Motor neuron (in vitro differentiated cells): ENCODE measurements at regions not wholly inside any gene's neighbourhood (a gene's known extent, or its start where the extent isn't known, plus 50 kb on each side); places are given as distances from the start of the nearest gene placed in this dataset.

Experiments
- ATAC-seq, 8 experiments: fragments of 200-7000 bp; cut with Tn5 transposase; replicated peaks in 6 of 8; 2 replicates each; pipeline ENCODE4 v1.8.0; 2021; ENCODE audit warnings: mild to moderate bottlenecking in 8 of 8, moderate library complexity in 8 of 8
- H3K27ac ChIP-seq, 2 donors: fragments of 250-450 bp; sonication (Bioruptor Pico); 2 replicates each; pipeline ENCODE4 v1.9.0; 2021; ENCODE audit warnings: antibody characterized with exemption in 2 of 2, mild to moderate bottlenecking in 2 of 2, moderate library complexity in 1 of 2
- H3K4me1 ChIP-seq, 2 donors: fragments of 250-450 bp; sonication (Bioruptor Pico); replicated peaks in 1 of 2; 2 replicates each; pipeline ENCODE4 v1.6.1; 2021; ENCODE audit warnings: antibody characterized with exemption in 2 of 2, mild to moderate bottlenecking in 2 of 2, moderate library complexity in 1 of 2
- H3K4me3 ChIP-seq, 5 donors: fragments of 250-450 bp; sonication (Bioruptor Pico); 2 replicates each; pipeline ENCODE4 v1.9.0; 2021; ENCODE audit warnings: antibody characterized with exemption in 5 of 5, mild to moderate bottlenecking in 5 of 5, moderate library complexity in 4 of 5
- WGBS, 10 experiments: fragments of 450-650 bp; shearing (Covaris generic); methylation state at CpG; one replicate each; pipeline ENCODE4 v1.0.0; 2022; 5-methylcytosine and 5-hydroxymethylcytosine counted together
- in situ Hi-C, 9 experiments: fragments of 400-800 bp; cut with MboI; loops; one replicate each; pipeline ENCODE4 v1.15.0; 2021; ENCODE audit warnings: low sequenced_read_pairs in 9 of 9, low pct_unique_long_range_greater_than_20kb in 2 of 9; ENCODE audit not compliant: unreplicated experiment in 9 of 9

- H3K27ac ChIP-seq: no peak overlapping the region
- 0 to 83% (median 80%) methylated on average over 1 to 4 of the region's 15 CpGs; no CpG with 5 or more reads in 7 of the 10 experiments for WGBS, 10 experiments
- in situ Hi-C loops: loop anchor here in 7 of 9 experiments (25.0 kb wide), 1 partner anchor 120 kb away; the partner anchor contains the start of gene CSNK1A1 (in 7 of the 7)
- no peak for ATAC-seq
- H3K4me1 ChIP-seq: peaks cover 10 to 23% of the 10 kb centered on the region in 2 donors
- H3K4me3 ChIP-seq: no peak overlapping the region
Observed at GRCh38 chr5:149441986-149442385, 62.9 kb upstream of the IL17B start.

GRCh38 chr5:149441194-149441753 lies 62.2 kb upstream of the IL17B start:
- ATAC-seq: no peak
- peaks cover 10 to 23% of the 10 kb centered on the region in 2 donors for H3K4me1 ChIP-seq
- in situ Hi-C loops: loop anchor here in 7 of 9 experiments (25.0 kb wide), 1 partner anchor 121 kb away; the partner anchor contains the start of gene CSNK1A1 (in 7 of the 7)
- WGBS, 10 experiments: 70 to 100% (median 79%) methylated on average over 1 to 5 of the region's 14 CpGs; no CpG with 5 or more reads in 4 of the 10 experiments
- no peak overlapping the region for H3K4me3 ChIP-seq
- H3K27ac ChIP-seq: no peak overlapping the region

GRCh38 chr5:149439899-149440542 lies 60.9 kb upstream of the IL17B start:
- in situ Hi-C loops: loop anchor here in 8 of 9 experiments (5.0 to 25.0 kb wide), 4 partner anchors 55 to 122 kb away; partner anchors contain the start of genes CSNK1A1 (in 8 of the 8) and IL17B (in 1 of the 8)
- WGBS, 10 experiments: 7 to 100% (median 71%) methylated on average over 1 to 4 of the region's 8 CpGs; no CpG with 5 or more reads in 3 of the 10 experiments

GRCh38 chr5:149438711-149439132 lies 59.6 kb upstream of the IL17B start:
- in situ Hi-C loops: loop anchor here in 8 of 9 experiments (5.0 to 25.0 kb wide), 4 partner anchors 54 to 124 kb away; partner anchors contain the start of genes CSNK1A1 (in 8 of the 8) and IL17B (in 1 of the 8)
- WGBS, 10 experiments: 0 to 57% (median 31%) methylated on average over 1 of the region's 1 CpG; no CpG with 5 or more reads in 6 of the 10 experiments
- ATAC-seq: peak in 6 of 8 experiments; percentile 20 to 77 (median 46)
- Histone ChIP-seq H3K4me1 (peaks cover 4 to 11% of the 10 kb centered on the region in 2 donors), H3K27ac (no peak overlapping the region), H3K4me3 (no peak overlapping the region)

More at GRCh38 chr5:149439899-149440542, 60.9 kb upstream of the IL17B start:
- Histone ChIP-seq H3K4me3 (no peak overlapping the region), H3K27ac (no peak overlapping the region), H3K4me1 (peaks cover 4 to 12% of the 10 kb centered on the region in 2 donors)
- ATAC-seq: peak in 3 of 8 experiments; percentile 60 to 63 (median 62)

- ATAC-seq: no peak
- WGBS, 10 experiments: 20 to 91% (median 60%) methylated on average over 1 to 4 of the region's 5 CpGs; no CpG with 5 or more reads in 5 of the 10 experiments
- H3K4me1 ChIP-seq: peaks cover 4 to 10% of the 10 kb centered on the region in 2 donors
- H3K4me3 ChIP-seq: no peak overlapping the region
- in situ Hi-C loops: loop anchor here in 8 of 9 experiments (5.0 to 25.0 kb wide), 4 partner anchors 53 to 124 kb away; partner anchors contain the start of genes CSNK1A1 (in 8 of the 8) and IL17B (in 1 of the 8)
- no peak overlapping the region for H3K27ac ChIP-seq
Observed at GRCh38 chr5:149438281-149438680, 59.2 kb upstream of the IL17B start.

- Histone ChIP-seq H3K4me1 (peaks cover 0 to 3% of the 10 kb centered on the region in 2 donors), H3K4me3 (no peak overlapping the region), H3K27ac (no peak overlapping the region)
- in situ Hi-C loops: loop anchor here in 8 of 9 experiments (5.0 to 25.0 kb wide), 4 partner anchors 53 to 125 kb away; partner anchors contain the start of genes CSNK1A1 (in 8 of the 8) and IL17B (in 1 of the 8)
- ATAC-seq: no peak
- WGBS, 10 experiments: 21 to 90% (median 65%) methylated on average over 2 to 10 of the region's 10 CpGs
Observed at GRCh38 chr5:149437391-149438040, 58.4 kb upstream of the IL17B start.

- no peaks in the 10 kb centered on the region for H3K4me1 ChIP-seq
- no peak overlapping the region for H3K4me3 ChIP-seq
- no peak overlapping the region for H3K27ac ChIP-seq
- no peak for ATAC-seq
- in situ Hi-C loops: loop anchor here in 8 of 9 experiments (5.0 to 25.0 kb wide), 4 partner anchors 51 to 127 kb away; partner anchors contain the start of genes CSNK1A1 (in 8 of the 8) and IL17B (in 1 of the 8)
Observed at GRCh38 chr5:149435660-149436059, 56.6 kb upstream of the IL17B start.

GRCh38 chr5:149435015-149435376 lies 55.9 kb upstream of the IL17B start:
- no peaks in the 10 kb centered on the region for H3K4me1 ChIP-seq
- in situ Hi-C loops: loop anchor here in 8 of 9 experiments (5.0 to 25.0 kb wide), 4 partner anchors 50 to 127 kb away; partner anchors contain the start of genes CSNK1A1 (in 8 of the 8) and IL17B (in 1 of the 8)
- no peak overlapping the region for H3K4me3 ChIP-seq
- WGBS, 10 experiments: 74 to 100% (median 80%) methylated on average over 1 to 5 of the region's 7 CpGs; no CpG with 5 or more reads in 5 of the 10 experiments
- H3K27ac ChIP-seq: no peak overlapping the region
- ATAC-seq: no peak

GRCh38 chr5:149434162-149435014 lies 55.3 kb upstream of the IL17B start:
- ATAC-seq: peak; percentile 2 to 83 (median 74)
- no peak overlapping the region for H3K4me3 ChIP-seq
- in situ Hi-C loops: loop anchor here in 8 of 9 experiments (5.0 to 25.0 kb wide), 4 partner anchors 50 to 128 kb away; partner anchors contain the start of genes CSNK1A1 (in 8 of the 8) and IL17B (in 1 of the 8)
- WGBS, 10 experiments: 5 to 75% (median 37%) methylated on average over 2 to 5 of the region's 7 CpGs; no CpG with 5 or more reads in 2 of the 10 experiments
- no peaks in the 10 kb centered on the region for H3K4me1 ChIP-seq
- no peak overlapping the region for H3K27ac ChIP-seq

- no peaks in the 10 kb centered on the region for H3K4me1 ChIP-seq
- 60 to 100% (median 87%) methylated on average over 1 to 5 of the region's 8 CpGs; no CpG with 5 or more reads in 4 of the 10 experiments for WGBS, 10 experiments
- no peak for ATAC-seq
- in situ Hi-C loops: loop anchor here in 8 of 9 experiments (10.0 to 25.0 kb wide), 3 partner anchors 49 to 129 kb away; partner anchors contain the start of gene CSNK1A1 (in 8 of the 8)
- no peak overlapping the region for H3K4me3 ChIP-seq
- H3K27ac ChIP-seq: no peak overlapping the region
Observed at GRCh38 chr5:149433524-149434131, 54.5 kb upstream of the IL17B start.

GRCh38 chr5:149432911-149433401 lies 53.9 kb upstream of the IL17B start:
- in situ Hi-C loops: loop anchor here in 8 of 9 experiments (10.0 to 25.0 kb wide), 3 partner anchors 48 to 129 kb away; partner anchors contain the start of gene CSNK1A1 (in 8 of the 8)
- no peak overlapping the region for H3K4me3 ChIP-seq
- ATAC-seq: no peak
- no peaks in the 10 kb centered on the region for H3K4me1 ChIP-seq
- WGBS, 10 experiments: 47 to 94% (median 60%) methylated on average over 1 to 3 of the region's 3 CpGs; no CpG with 5 or more reads in 3 of the 10 experiments
- no peak overlapping the region for H3K27ac ChIP-seq
